ENCODE measurements at regions not wholly inside any gene's neighbourhood (a gene's known extent, or its start where the extent isn't known, plus 50 kb on each side); places are given as distances from the start of the nearest gene placed in this dataset.

DNA sequence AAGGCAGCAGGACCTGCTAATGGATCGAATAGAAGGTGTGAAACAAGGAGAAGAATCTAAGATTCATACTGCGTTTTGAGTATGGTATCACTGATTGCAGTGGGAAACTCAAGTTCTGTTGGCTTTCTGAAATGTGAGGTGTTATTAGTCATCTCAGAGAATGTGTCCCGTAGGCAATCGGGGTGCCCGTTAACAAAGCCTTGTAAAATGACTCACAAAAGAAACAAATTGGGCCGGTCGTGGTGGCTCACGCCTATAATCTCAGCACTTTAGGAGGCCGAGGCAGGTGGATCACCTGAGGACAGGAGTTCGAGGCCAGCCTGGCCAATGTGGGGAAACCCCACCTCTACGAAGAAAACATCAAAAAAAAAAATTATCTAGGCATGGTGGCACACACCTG is 118.2 kb upstream of the C7orf33 start:
- TF ChIP-seq ZNF274 (IDR thresholded peaks at IDR 0.05; ENCODE audit: low read depth, low read length), result no peak
- TF ChIP-seq YY1 (IDR thresholded peaks at IDR 0.05; ENCODE audit: insufficient read depth, insufficient read length), result no peak
